ENCODE measurements at regions not wholly inside any gene's neighbourhood (a gene's known extent, or its start where the extent isn't known, plus 50 kb on each side); places are given as distances from the start of the nearest gene placed in this dataset.

DNA sequence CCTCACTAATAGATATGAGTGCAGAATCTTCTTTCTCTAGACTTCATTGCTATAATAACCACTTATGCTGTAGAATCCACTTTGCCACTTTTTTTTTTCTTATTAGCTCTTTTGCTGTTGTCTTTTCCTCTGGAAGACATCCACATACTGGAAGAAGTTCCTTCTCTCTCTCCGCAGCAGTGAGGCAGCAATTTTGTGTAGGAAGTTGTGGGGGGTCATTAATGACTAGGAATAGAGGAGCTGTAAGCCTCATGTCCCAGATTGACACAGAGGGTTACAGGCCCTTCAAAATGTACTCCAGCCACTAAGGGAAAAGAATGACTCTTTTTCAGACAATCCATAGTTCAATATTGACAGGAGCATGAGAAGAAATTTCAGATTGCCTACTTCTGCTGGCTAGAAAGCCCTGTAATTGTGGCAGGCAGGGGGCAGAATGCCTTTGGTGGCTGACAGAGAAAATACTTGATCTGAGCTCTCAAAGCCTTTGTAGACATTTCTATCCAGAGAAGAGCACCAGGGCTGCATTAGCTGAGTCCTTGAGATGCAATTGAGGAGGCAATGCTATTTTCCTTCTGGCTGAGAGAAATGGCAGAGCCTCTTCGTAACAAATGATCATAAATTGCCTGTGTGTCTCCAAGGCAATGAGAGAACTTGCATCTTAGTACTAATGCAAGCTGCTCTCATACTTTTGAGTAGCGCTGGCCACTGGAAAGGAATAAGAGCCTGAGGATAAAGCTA, 856.2 kb downstream of the STIM2 start:
- Mint-ChIP-seq H3K4me3 (no peak overlapping the region), H3K36me3 (no peaks in the 10 kb centered on the region)

DNA sequence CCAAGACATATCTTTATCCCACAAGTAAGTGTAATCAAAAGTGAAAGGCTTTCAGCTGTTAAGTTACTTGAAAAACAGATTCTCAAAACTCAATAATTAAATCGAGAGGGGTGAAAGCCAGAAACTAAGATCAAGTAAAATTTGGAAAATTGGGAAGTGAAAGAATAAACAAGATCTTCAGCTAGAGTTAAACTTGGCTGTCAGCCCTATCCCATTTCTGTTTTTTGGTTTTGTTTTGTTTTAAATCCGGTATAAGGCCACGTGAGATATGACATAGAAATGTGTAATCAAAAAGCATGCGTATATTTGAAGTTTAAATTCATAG, 856.8 kb downstream of the STIM2 start:
- H3K27me3 Mint-ChIP-seq = no peaks in the 10 kb centered on the region
- H3K4me1 Mint-ChIP-seq (ENCODE audit: low read depth) = no peaks in the 10 kb centered on the region
- H3K9me3 Mint-ChIP-seq (ENCODE audit: low read depth) = peaks cover 28% of the 10 kb centered on the region
- H3K4me3 Mint-ChIP-seq = no peak overlapping the region
- H3K36me3 Mint-ChIP-seq = no peaks in the 10 kb centered on the region
- H3K27ac Mint-ChIP-seq = no peak overlapping the region

More for the DNA sequence above, 856.2 kb downstream of the STIM2 start:
- Mint-ChIP-seq H3K4me1 (ENCODE audit: low read depth) (no peaks in the 10 kb centered on the region), H3K27ac (no peak overlapping the region), H3K27me3 (no peaks in the 10 kb centered on the region), H3K9me3 (ENCODE audit: low read depth) (peaks cover 28% of the 10 kb centered on the region)

DNA sequence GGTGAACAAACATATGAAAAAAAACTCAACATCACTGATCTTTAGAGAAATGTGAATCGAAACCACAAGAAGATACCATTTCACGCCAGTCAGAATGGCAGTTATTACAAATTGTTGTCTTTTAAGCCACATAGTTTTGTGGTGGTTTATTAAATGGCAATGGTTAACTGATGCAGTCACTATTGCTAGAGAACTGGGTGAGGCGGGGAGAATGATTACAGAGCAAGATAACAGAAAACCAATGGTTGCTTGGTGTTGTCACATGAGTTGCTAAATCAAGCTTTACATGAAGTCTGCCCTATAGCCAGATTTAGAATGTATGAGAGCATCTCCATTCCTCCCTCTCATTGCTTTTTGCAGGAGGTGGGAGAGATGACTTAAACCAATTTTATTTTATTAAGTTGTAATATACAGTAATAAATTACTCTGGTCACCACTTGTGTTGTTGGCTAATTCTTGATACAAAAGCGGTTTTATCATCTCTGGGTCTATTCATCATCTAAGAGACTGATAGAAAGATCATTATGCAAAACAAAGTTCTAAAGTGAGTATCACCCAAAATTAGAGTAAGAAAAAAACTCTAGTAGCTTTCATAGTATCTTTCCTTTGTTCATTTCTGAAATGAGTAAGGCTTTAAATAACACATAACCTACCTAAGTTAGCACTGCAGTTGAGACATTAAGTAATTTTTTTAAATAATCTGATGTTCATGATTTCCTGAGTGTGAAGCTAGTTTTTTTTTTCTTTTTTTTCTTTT, 859.5 kb downstream of the STIM2 start:
- Mint-ChIP-seq H3K9me3 (ENCODE audit: low read depth) (peaks cover 15% of the 10 kb centered on the region), H3K27me3 (no peaks in the 10 kb centered on the region), H3K27ac (no peak overlapping the region), H3K4me3 (no peak overlapping the region), H3K4me1 (ENCODE audit: low read depth) (no peaks in the 10 kb centered on the region), H3K36me3 (no peaks in the 10 kb centered on the region)

DNA sequence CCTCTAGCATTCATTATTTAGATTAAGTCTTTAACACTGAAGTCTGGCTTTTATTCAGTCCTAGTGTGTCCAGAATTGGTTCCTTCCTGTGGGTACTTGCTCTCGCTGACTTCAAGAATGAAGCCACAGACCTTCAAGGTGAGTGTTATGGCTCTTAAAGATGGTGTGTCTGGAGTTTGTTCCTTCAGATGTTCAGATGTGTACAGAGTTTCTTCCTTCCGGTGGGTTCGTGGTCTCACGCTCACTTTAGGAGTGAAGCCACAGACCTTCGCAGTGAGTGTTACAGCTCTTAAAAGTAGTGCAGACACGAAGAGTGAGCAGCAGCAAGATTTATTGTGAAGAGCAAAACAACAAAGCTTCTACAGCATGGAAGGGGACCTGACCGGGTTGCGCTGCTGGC, 860.6 kb downstream of the STIM2 start:
- Mint-ChIP-seq H3K36me3 (no peaks in the 10 kb centered on the region), H3K4me1 (ENCODE audit: low read depth) (no peaks in the 10 kb centered on the region), H3K9me3 (ENCODE audit: low read depth) (peaks cover 15% of the 10 kb centered on the region), H3K4me3 (no peak overlapping the region), H3K27me3 (no peaks in the 10 kb centered on the region), H3K27ac (no peak overlapping the region)

DNA sequence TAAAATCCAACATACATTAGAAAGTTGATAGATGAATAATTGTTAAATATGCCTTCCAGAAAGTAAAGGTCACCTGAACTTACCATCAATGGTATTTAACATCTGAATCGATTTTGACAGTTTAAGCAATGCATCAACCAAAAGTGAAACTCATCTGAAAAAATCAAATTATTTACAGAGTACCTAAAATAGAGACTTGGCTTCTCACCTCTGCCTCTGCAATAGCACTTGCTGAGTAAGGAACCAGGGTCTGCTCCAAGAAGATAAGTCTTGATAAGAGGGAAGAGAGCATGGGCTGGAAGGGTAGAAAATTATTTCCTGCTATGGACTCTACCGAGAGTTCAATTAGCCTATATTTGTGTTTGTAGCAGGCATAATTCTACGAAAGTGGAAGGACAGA, 868.3 kb downstream of the STIM2 start:
- Mint-ChIP-seq H3K36me3 (no peaks in the 10 kb centered on the region), H3K27ac (no peak overlapping the region), H3K27me3 (no peaks in the 10 kb centered on the region), H3K4me3 (no peak overlapping the region), H3K9me3 (ENCODE audit: low read depth) (peaks cover 3% of the 10 kb centered on the region), H3K4me1 (ENCODE audit: low read depth) (no peaks in the 10 kb centered on the region)

DNA sequence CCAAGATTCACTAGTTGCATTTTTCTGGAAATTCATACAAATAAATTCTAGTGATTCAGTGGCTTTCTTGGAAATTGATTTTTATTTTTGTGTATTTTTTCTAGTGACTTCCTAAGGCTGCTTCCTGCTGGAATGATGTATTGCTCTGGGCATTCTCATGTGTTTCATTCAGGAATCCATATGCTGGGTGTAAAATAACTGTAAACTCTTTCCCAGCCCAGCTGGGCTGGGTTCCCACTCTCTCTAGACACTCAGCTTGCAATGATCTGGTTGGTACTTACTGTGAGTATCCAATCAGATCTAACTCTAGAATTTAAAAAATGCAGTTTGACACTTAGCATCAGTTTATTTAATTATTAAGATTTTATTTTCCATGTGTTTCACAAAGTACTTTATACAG, 882.2 kb downstream of the STIM2 start:
- H3K27me3 Mint-ChIP-seq = no peaks in the 10 kb centered on the region
- H3K4me1 Mint-ChIP-seq (ENCODE audit: low read depth) = no peaks in the 10 kb centered on the region
- H3K36me3 Mint-ChIP-seq = no peaks in the 10 kb centered on the region
- H3K4me3 Mint-ChIP-seq = no peak overlapping the region
- peaks cover 4% of the 10 kb centered on the region for H3K9me3 Mint-ChIP-seq (ENCODE audit: low read depth)
- no peak overlapping the region for H3K27ac Mint-ChIP-seq

DNA sequence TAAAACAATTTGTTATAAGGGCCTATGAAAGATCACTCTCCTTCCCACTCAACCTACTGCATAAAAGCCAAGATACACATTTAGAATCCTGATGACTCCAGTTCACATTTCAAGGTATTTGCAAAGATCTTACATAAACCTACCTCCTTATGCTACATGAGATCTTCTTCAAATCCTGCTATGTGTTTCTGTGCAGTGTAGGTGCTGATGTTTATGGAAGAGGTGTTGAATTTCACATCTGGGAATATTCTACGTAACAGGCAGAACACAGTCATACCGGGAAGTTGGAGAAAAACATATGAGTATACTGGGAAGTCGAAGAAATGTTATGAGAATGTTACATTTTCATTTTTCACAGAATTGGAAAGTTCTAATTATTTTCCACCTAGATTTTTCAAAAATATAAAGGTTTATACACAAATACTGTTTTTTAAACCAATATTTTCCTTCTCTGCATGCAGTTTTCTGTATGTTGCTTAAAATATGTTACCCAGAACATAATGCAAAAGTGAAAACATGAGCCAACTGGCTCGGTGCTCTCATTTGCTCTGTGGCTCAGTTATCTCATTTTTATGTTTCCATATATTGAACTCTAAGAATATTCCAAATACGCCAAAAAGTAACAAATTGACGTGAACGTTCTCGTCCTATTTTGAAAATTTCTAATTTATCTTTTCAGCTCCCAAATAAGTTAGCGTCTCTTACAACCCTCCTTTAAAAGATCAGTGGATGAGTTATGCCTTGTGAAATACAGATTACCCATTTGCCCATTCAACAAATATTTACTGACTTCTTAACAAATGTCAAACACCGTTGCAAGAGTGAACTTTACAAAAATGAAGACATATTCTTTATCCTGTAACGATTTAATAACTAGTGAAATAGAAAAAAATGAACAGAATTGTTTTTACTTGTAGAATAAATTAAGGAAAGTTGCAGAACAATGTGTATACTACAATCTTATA, 899.3 kb downstream of the STIM2 start:
- Mint-ChIP-seq H3K4me3 (no peak overlapping the region), H3K27ac (no peak overlapping the region), H3K9me3 (ENCODE audit: low read depth) (no peaks in the 10 kb centered on the region), H3K27me3 (no peaks in the 10 kb centered on the region), H3K4me1 (ENCODE audit: low read depth) (no peaks in the 10 kb centered on the region), H3K36me3 (no peaks in the 10 kb centered on the region)

DNA sequence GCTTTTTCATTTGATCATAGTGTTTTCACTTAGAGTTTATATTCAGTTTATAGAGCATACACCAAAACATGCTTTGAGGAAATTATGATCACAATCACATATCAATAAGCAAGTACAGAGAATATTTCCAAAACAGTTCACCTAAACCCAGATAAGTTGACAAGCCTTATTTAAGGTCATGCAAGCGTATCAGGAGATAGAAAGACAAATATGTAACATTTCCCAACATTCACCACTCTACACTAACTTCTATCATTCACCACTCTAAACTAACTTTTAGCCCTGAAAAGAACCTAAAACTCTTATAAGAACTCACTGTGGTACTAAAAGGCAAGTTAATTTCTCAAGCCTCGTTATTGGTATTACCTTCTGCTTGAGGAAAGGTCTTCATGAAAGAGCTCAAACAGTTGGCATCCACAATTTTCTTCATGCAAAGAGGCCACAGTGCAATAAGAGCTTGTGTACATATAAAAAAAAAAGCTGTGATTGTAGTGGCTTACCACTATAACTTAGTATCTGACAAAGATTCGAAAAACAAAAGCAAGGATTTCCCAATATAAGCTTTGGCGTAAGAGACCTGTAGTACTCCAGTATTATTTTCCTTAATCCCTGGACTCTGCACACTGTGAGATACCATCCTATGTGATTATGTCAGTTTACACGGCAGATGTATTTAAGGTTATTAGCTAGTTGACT, 903.3 kb downstream of the STIM2 start:
- Mint-ChIP-seq H3K27ac (no peak overlapping the region), H3K9me3 (ENCODE audit: low read depth) (no peaks in the 10 kb centered on the region), H3K4me1 (ENCODE audit: low read depth) (no peaks in the 10 kb centered on the region), H3K36me3 (no peaks in the 10 kb centered on the region), H3K27me3 (no peaks in the 10 kb centered on the region), H3K4me3 (no peak overlapping the region)

DNA sequence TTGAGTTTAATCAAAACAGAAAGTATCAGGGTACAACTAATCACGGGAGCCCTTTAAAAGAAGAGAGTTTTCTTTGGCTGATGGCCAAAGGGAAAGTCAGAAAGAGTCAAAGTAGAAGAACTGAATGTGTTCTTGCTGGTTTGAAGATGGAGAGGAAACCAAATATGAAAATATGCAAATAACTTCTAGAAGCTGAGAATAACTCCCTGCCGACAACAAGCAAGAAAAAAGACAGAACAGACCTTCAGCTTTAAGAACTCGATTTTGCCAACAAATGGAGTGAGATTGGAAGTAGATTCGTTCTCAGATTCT, 903.8 kb downstream of the STIM2 start:
- Mint-ChIP-seq H3K9me3 (ENCODE audit: low read depth) (no peaks in the 10 kb centered on the region), H3K4me3 (no peak overlapping the region), H3K4me1 (ENCODE audit: low read depth) (no peaks in the 10 kb centered on the region), H3K27ac (no peak overlapping the region), H3K27me3 (no peaks in the 10 kb centered on the region), H3K36me3 (no peaks in the 10 kb centered on the region)

DNA sequence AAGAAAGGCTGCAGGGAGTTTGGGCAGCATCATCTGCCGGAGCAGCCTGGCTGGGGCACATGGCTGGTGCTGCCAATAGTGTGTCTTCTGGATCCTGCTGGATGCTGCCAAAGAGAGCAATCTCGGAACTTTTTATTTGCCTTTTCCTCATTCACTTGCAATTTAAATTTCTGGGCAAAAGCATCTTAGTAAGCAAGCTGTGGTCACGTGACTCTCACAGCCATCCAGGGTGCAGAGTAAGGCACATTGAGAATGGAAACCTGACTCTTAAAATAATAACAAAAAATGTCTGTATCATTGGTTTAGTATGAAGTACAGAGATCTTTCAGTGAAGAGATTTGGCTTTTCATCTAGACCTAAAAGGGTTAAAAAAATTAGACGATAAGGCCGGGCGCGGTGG, 910.3 kb downstream of the STIM2 start:
- H3K36me3 Mint-ChIP-seq = no peaks in the 10 kb centered on the region
- no peak overlapping the region for H3K4me3 Mint-ChIP-seq
- no peak overlapping the region for H3K27ac Mint-ChIP-seq
- H3K9me3 Mint-ChIP-seq (ENCODE audit: low read depth) = peaks cover 4% of the 10 kb centered on the region
- no peaks in the 10 kb centered on the region for H3K4me1 Mint-ChIP-seq (ENCODE audit: low read depth)
- H3K27me3 Mint-ChIP-seq = no peaks in the 10 kb centered on the region

DNA sequence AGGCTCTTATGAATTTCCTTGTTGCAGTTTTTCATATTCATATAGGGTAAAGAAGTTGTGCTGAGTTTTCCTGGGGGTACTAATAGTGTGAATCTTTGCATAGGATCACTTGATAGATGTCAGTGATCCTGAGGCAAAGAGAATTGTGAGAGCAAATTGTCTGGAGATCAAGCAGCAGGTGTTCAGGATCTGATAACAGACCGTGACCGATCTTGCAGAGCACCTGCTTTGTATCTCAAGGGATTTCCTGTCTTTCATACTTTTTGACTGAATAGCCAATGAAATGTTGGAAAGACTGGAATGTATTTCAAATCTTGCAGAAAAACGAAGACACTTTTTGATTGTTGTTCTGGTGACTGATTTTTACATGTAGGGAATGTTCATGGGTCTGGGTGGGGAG, 914.5 kb downstream of the STIM2 start:
- H3K27ac Mint-ChIP-seq = no peak overlapping the region
- H3K9me3 Mint-ChIP-seq (ENCODE audit: low read depth) = peaks cover 4% of the 10 kb centered on the region
- no peaks in the 10 kb centered on the region for H3K27me3 Mint-ChIP-seq
- H3K36me3 Mint-ChIP-seq = no peaks in the 10 kb centered on the region
- no peaks in the 10 kb centered on the region for H3K4me1 Mint-ChIP-seq (ENCODE audit: low read depth)
- H3K4me3 Mint-ChIP-seq = no peak overlapping the region

DNA sequence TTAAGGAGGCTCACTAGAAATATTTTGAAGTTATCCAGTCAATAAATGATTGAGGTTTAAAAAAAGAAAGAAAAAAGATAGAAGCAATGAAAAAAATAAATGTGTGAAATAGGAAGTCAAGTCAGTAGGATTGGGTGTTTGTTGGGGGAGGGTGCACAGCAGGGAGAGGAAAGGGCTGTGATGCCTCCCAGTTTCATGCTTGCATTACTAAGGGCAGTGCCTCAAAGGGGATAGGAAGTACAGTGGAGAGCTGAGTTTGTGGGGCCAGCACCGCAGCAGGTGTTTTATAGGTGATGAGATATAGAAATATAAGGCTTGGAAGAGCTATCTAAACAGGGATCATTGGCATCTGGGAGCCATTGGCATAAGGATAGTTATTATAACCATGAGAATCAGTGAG, 919.2 kb downstream of the STIM2 start:
- Mint-ChIP-seq H3K4me3 (no peak overlapping the region), H3K4me1 (ENCODE audit: low read depth) (no peaks in the 10 kb centered on the region), H3K27me3 (no peaks in the 10 kb centered on the region), H3K9me3 (ENCODE audit: low read depth) (peaks cover 4% of the 10 kb centered on the region), H3K36me3 (no peaks in the 10 kb centered on the region), H3K27ac (no peak overlapping the region)

DNA sequence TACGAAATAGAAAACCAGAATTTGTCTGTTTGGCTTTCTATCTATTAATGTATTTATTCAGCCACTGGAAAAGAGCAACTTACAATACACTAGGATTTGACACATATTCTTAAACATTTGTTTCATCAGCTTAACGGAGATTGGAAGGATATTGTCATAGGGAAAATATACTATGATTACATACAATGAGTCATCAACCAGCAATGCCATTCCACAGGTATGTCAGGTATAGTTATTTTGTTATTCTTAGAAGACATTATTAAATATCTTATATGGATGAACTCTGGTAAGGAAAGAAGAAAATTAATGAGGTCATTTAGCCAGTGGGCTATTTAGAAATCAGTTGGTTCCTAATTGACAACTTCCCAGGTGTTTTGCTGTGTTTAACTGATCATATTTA, 926.6 kb downstream of the STIM2 start:
- Mint-ChIP-seq H3K27ac (no peak overlapping the region), H3K27me3 (no peaks in the 10 kb centered on the region), H3K36me3 (no peaks in the 10 kb centered on the region), H3K4me1 (ENCODE audit: low read depth) (no peaks in the 10 kb centered on the region), H3K9me3 (ENCODE audit: low read depth) (peaks cover 4% of the 10 kb centered on the region), H3K4me3 (no peak overlapping the region)

DNA sequence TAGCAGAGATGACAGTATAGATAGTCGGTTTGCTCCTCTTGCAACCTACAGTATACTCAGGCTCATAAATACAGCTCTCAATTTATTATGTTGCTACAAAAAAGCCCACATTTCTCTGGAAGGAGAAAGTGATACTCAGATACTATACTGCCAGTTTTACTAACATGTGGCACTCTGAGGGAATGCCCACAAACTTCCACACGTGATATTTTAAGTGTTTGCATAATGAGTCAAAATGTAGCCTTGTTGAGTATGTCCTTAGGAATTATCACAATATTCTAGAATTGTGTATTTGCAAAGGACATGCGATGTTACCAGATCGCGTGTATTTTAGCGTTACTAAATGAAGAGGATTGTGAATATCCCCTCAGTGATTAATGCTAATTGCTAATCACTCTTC, 929.1 kb downstream of the STIM2 start:
- no peak overlapping the region for H3K4me3 Mint-ChIP-seq
- peaks cover 4% of the 10 kb centered on the region for H3K9me3 Mint-ChIP-seq (ENCODE audit: low read depth)

DNA sequence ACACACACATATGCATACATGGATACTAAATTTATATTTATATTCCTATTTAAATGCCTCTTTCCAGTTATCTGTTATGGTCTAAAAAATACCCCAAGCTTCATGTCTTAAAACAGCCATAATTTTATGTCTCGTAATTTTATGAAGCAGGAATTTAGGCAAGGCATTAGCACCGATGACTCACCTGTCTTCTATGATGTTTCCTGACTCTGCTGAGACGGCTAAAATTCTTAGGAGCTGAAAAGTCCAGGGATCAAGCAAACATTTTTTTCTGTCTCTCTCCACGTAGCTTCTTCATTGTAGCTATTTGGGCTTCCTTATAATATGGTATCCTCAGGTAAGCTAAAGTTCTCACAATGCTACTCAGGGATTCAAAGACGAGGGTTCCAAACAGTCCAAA, 930.3 kb downstream of the STIM2 start:
- H3K27me3 Mint-ChIP-seq = no peaks in the 10 kb centered on the region
- no peaks in the 10 kb centered on the region for H3K4me1 Mint-ChIP-seq (ENCODE audit: low read depth)
- H3K4me3 Mint-ChIP-seq = no peak overlapping the region
- no peak overlapping the region for H3K27ac Mint-ChIP-seq
- H3K9me3 Mint-ChIP-seq (ENCODE audit: low read depth) = peaks cover 4% of the 10 kb centered on the region
- no peaks in the 10 kb centered on the region for H3K36me3 Mint-ChIP-seq

More for the DNA sequence above, 929.1 kb downstream of the STIM2 start:
- H3K36me3 Mint-ChIP-seq = no peaks in the 10 kb centered on the region
- no peaks in the 10 kb centered on the region for H3K27me3 Mint-ChIP-seq
- H3K27ac Mint-ChIP-seq = no peak overlapping the region
- H3K4me1 Mint-ChIP-seq (ENCODE audit: low read depth) = no peaks in the 10 kb centered on the region
